Colonic mucosa (tissue), 4 donors: ENCODE measurements at regions not wholly inside any gene's neighbourhood (a gene's known extent, or its start where the extent isn't known, plus 50 kb on each side); places are given as distances from the start of the nearest gene placed in this dataset.

ENCODE experiments used
- DNase-seq: peaks from one replicate; pipeline ENCODE4 v3.0.0-alpha.2; 2020
- H3K27ac ChIP-seq: fragments of 200-600 bp; one replicate; pipeline ENCODE4 v1.8.0; 2021
- H3K27me3 ChIP-seq: fragments of 200-600 bp; one replicate; pipeline ENCODE4 v1.8.0; 2021
- H3K36me3 ChIP-seq: fragments of 200-600 bp; one replicate; pipeline ENCODE4 v1.8.0; 2021
- H3K4me1 ChIP-seq: fragments of 200-600 bp; one replicate; pipeline ENCODE4 v1.8.0; 2021; ENCODE audit warnings: mild to moderate bottlenecking
- H3K4me3 ChIP-seq: fragments of 200-600 bp; one replicate; pipeline ENCODE4 v1.8.0; 2021
- H3K9ac ChIP-seq, 2 donors: one replicate each; pipeline ENCODE4 v1.7.0; 2013; ENCODE audit warnings: control low read depth in 2 of 2, low read depth in 2 of 2, low read length in 2 of 2
- H3K9me3 ChIP-seq: fragments of 200-600 bp; one replicate; pipeline ENCODE4 v1.8.0; 2021
- CTCF ChIP-seq: fragments of 200-600 bp; IDR thresholded peaks from one replicate; pipeline ENCODE4 v1.8.0; 2022; ENCODE audit warnings: antibody characterized with exemption, mild to moderate bottlenecking
- intact Hi-C: fragments of 100-400 bp; cut with DNase I; formaldehyde crosslinking; loops from one replicate; pipeline ENCODE4 v1.14.1; 2022
- donor health status: healthy.
- donor health status: DM: no; HTN: no; CAD: no.
- donor health status: DM: no; HTN: no; CAD: no.

DNA sequence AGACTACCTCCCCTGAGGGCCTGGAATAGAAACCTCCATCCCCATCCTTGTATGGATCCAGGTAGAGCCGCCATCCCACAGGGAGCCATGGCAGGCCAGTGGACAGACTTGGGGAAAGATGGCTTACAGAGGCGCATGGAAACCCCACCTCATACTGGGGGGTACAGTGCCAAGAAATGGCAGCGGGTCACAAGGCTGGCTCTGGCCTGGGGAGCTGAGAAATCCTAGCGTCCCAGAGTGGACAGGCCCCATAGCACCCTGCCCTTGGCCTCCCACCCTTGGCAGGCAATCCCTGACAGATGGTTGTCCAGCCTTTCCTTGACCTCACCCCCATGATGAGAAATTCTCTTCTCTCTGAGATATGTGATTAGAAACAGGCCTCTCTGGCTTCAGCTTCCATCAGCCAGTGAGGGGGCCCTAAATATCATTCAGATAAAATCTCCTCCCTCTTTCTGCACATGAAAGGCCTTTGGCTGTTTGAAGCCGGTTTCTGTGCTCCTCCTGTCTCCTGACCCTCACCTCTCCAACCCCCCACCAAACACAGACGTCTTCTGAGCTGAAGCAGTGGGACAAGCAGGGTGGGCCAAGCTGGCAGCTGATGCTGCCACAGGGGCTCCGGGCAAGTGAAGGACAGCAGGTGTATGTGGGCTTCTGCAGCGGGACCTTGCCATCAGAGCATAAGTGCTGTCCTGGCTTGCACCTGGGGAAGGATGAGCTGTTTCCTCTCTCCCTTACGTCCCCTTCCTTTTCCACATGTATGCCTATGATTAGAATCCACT lies 204.4 kb upstream of the MAMLD1 start:
- TF ChIP-seq CTCF: no peak
- intact Hi-C loops: no loop called here
- Histone ChIP-seq H3K36me3 (no peaks in the 10 kb centered on the region), H3K4me3 (no peak overlapping the region), H3K27me3 (no peaks in the 10 kb centered on the region), H3K27ac (no peak overlapping the region), H3K9me3 (no peaks in the 10 kb centered on the region), H3K4me1 (no peaks in the 10 kb centered on the region), H3K9ac (no peak overlapping the region)
- no peak for DNase-seq

DNA sequence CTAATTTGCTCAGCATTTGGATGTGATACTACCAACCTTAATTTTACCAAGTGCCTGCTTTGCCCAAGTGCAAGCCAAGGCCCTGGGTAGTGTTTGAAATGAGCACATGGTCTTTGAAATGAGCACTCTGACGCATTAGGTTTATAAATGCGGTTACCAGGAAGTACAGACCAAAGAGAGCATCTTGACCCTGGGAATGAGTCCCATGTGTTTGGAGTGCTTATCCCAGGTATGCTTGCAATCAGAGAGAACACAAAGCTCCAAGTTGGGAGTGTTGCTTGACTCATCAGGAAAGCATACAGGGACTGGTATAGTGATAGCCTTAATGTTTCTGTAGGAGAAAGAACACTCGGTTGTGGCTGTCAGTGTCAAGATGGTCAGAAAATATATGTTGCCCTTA lies 203.6 kb upstream of the MAMLD1 start:
- no peak for DNase-seq
- Histone ChIP-seq H3K36me3 (no peaks in the 10 kb centered on the region), H3K9me3 (no peaks in the 10 kb centered on the region), H3K4me1 (no peaks in the 10 kb centered on the region), H3K4me3 (no peak overlapping the region), H3K9ac (no peak overlapping the region), H3K27me3 (no peaks in the 10 kb centered on the region), H3K27ac (no peak overlapping the region)
- no peak for TF ChIP-seq CTCF
- intact Hi-C loops: no loop called here

- no peak for TF ChIP-seq CTCF
- no peak for DNase-seq
- H3K27me3 ChIP-seq: no peaks in the 10 kb centered on the region
- no peaks in the 10 kb centered on the region for H3K4me1 ChIP-seq
- no peak overlapping the region for H3K4me3 ChIP-seq
- no peak overlapping the region for H3K9ac ChIP-seq
- H3K27ac ChIP-seq: no peak overlapping the region
- intact Hi-C loops: no loop called here
- H3K9me3 ChIP-seq: no peaks in the 10 kb centered on the region
- H3K36me3 ChIP-seq: no peaks in the 10 kb centered on the region
Observed at GRCh38 chrX:150160656-150161055, 202.5 kb upstream of the MAMLD1 start.

DNA sequence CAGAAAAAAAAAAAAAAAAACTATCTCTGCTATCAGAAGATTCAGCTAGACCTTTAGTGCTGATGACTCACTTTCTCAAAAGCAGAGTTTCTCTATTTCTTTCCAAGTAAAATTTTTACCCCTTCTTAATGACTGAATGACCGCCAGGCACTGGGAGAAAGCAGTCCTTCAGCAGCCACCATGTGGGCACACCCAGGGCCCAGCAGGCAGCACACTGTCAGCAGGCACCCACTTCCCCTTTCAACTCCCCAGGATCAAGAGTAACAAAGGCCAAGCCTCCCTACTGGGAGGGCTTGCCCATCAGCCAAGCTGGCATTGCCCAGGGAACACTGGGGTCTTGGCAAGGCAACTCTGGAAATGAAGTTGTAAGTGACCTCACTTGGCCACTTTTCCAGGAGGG lies 201.9 kb upstream of the MAMLD1 start:
- Histone ChIP-seq H3K9me3 (no peaks in the 10 kb centered on the region), H3K4me1 (no peaks in the 10 kb centered on the region), H3K27ac (no peak overlapping the region), H3K9ac (no peak overlapping the region), H3K36me3 (no peaks in the 10 kb centered on the region), H3K27me3 (no peaks in the 10 kb centered on the region), H3K4me3 (no peak overlapping the region)
- no peak for DNase-seq
- TF ChIP-seq CTCF: no peak
- intact Hi-C loops: no loop called here

- Histone ChIP-seq H3K4me1 (no peaks in the 10 kb centered on the region), H3K9me3 (no peaks in the 10 kb centered on the region), H3K27me3 (no peaks in the 10 kb centered on the region), H3K36me3 (no peaks in the 10 kb centered on the region), H3K27ac (no peak overlapping the region), H3K4me3 (no peak overlapping the region), H3K9ac (no peak overlapping the region)
- intact Hi-C loops: no loop called here
- DNase-seq: no peak
- no peak for TF ChIP-seq CTCF
Observed at GRCh38 chrX:150162141-150162540, 201.0 kb upstream of the MAMLD1 start.
